Spleen (tissue), 7 donors: ENCODE measurements at regions not wholly inside any gene's neighbourhood (a gene's known extent, or its start where the extent isn't known, plus 50 kb on each side); places are given as distances from the start of the nearest gene placed in this dataset.

Experiments used
- CTCF ChIP-seq, 11 experiments: fragments of 200-600 bp in 7 of 11; fragments of 450-650 bp in 4 of 11; sonication (generic) in 4 of 11; IDR thresholded peaks in 8 of 11; conservative IDR thresholded peaks in 3 of 11; 1 replicate in 7 of 11; 2 replicates in 4 of 11; pipeline versions ENCODE4 v1.4.0 to v1.8.0; 2016 to 2021; ENCODE audit warnings: antibody characterized with exemption in 11 of 11, inconsistent platforms in 4 of 11, mild to moderate bottlenecking in 1 of 11
- POLR2A ChIP-seq, 3 donors: fragments of 450-650 bp; IDR thresholded peaks; one replicate each; pipeline ENCODE4 v1.5.1; 2017; ENCODE audit warnings: antibody characterized with exemption in 3 of 3, mild to moderate bottlenecking in 1 of 3
- POLR2AphosphoS5 ChIP-seq, 3 donors: sonication (generic); formaldehyde crosslinking; IDR thresholded peaks; one replicate each; pipeline ENCODE4 v1.5.1; 2017; ENCODE audit warnings: antibody characterized with exemption in 3 of 3
- donor health status: DM: no; HTN: no; CAD: no; lungs with moderate emphysema.
- donor health status: DM: no; HTN: no; CAD: no.
- donor health status: DM: no; HTN: no; CAD: no.

GRCh38 chr11:112725636-112726035 is 235.6 kb upstream of the NCAM1 start:
- TF ChIP-seq POLR2A (IDR thresholded peaks at IDR 0.05) (no peak), CTCF (IDR thresholded peaks at IDR 0.05 in 8 of 11, conservative IDR thresholded peaks at IDR 0.05 in 3 of 11) (no peak), POLR2AphosphoS5 (IDR thresholded peaks at IDR 0.05) (no peak)
